ENCODE measurements at regions not wholly inside any gene's neighbourhood (a gene's known extent, or its start where the extent isn't known, plus 50 kb on each side); places are given as distances from the start of the nearest gene placed in this dataset.

GRCh38 chr10:4606856-4607636 lies 219.0 kb upstream of the AKR1E2 start:
- TF ChIP-seq, protein P1, sequence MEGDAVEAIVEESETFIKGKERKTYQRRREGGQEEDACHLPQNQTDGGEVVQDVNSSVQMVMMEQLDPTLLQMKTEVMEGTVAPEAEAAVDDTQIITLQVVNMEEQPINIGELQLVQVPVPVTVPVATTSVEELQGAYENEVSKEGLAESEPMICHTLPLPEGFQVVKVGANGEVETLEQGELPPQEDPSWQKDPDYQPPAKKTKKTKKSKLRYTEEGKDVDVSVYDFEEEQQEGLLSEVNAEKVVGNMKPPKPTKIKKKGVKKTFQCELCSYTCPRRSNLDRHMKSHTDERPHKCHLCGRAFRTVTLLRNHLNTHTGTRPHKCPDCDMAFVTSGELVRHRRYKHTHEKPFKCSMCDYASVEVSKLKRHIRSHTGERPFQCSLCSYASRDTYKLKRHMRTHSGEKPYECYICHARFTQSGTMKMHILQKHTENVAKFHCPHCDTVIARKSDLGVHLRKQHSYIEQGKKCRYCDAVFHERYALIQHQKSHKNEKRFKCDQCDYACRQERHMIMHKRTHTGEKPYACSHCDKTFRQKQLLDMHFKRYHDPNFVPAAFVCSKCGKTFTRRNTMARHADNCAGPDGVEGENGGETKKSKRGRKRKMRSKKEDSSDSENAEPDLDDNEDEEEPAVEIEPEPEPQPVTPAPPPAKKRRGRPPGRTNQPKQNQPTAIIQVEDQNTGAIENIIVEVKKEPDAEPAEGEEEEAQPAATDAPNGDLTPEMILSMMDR (IDR thresholded peaks at IDR 0.05) = no peak
- no peak for TF ChIP-seq POLR2AphosphoS5 (IDR thresholded peaks at IDR 0.05)
- TF ChIP-seq EP300 (IDR thresholded peaks at IDR 0.05; ENCODE audit: low read depth) = no peak
